ENCODE measurements at regions not wholly inside any gene's neighbourhood (a gene's known extent, or its start where the extent isn't known, plus 50 kb on each side); places are given as distances from the start of the nearest gene placed in this dataset.

- no peak overlapping the region for H3K4me3 ChIP-seq
- 71 to 86% methylated on average over 9 of the region's 9 CpGs for WGBS, 2 donors
- DNase-seq (no peak), ATAC-seq (no peak), FAIRE-seq (no peak)
- intact Hi-C loops (cut with DNase I), result no loop called here
- no peaks in the 10 kb centered on the region for H3K36me3 ChIP-seq
- H3K27ac ChIP-seq, result no peak overlapping the region
- TF ChIP-seq CTCF (IDR thresholded peaks at IDR 0.05), result no peak
- no peaks in the 10 kb centered on the region for H3K4me1 ChIP-seq
- H3K9me3 ChIP-seq, result no peaks in the 10 kb centered on the region
- no peaks in the 10 kb centered on the region for H3K27me3 ChIP-seq
Observed at GRCh38 chr11:57092028-57092698, 89.6 kb upstream of the LRRC55 start.

- Histone ChIP-seq H3K27ac (no peak overlapping the region), H3K9me3 (no peaks in the 10 kb centered on the region), H3K36me3 (no peaks in the 10 kb centered on the region), H3K27me3 (no peaks in the 10 kb centered on the region), H3K4me1 (no peaks in the 10 kb centered on the region), H3K4me3 (no peak overlapping the region)
- DNase-seq (no peak), FAIRE-seq (no peak), ATAC-seq (no peak)
- no peak for TF ChIP-seq CTCF (IDR thresholded peaks at IDR 0.05)
- intact Hi-C loops (cut with DNase I), result no loop called here
- 78 to 82% methylated on average over 1 of the region's 1 CpG for WGBS, 2 donors
Observed at GRCh38 chr11:57094181-57094935, 87.4 kb upstream of the LRRC55 start.

- no peaks in the 10 kb centered on the region for H3K36me3 ChIP-seq
- WGBS, 2 donors, result 67 to 71% methylated on average over 3 of the region's 3 CpGs
- H3K4me3 ChIP-seq, result no peak overlapping the region
- no peak for FAIRE-seq
- no peak for ATAC-seq
- no peaks in the 10 kb centered on the region for H3K27me3 ChIP-seq
- peaks cover 0 to 2% (median 0%) of the 10 kb centered on the region in 3 donors for H3K4me1 ChIP-seq
- no peak overlapping the region for H3K27ac ChIP-seq
- TF ChIP-seq CTCF (IDR thresholded peaks at IDR 0.05), result no peak
- no peaks in the 10 kb centered on the region for H3K9me3 ChIP-seq
- DNase-seq, result no peak
- intact Hi-C loops (cut with DNase I), result no loop called here
Observed at GRCh38 chr11:57095417-57095816, 86.3 kb upstream of the LRRC55 start.

GRCh38 chr11:57095896-57096295 is 85.9 kb upstream of the LRRC55 start:
- intact Hi-C loops (cut with DNase I), result no loop called here
- ATAC-seq (no peak), FAIRE-seq (no peak), DNase-seq (no peak)
- TF ChIP-seq CTCF (IDR thresholded peaks at IDR 0.05), result no peak
- Histone ChIP-seq H3K27ac (no peak overlapping the region), H3K9me3 (no peaks in the 10 kb centered on the region), H3K27me3 (no peaks in the 10 kb centered on the region), H3K36me3 (no peaks in the 10 kb centered on the region), H3K4me3 (no peak overlapping the region), H3K4me1 (peaks cover 0 to 6% (median 0%) of the 10 kb centered on the region in 3 donors)
- WGBS, 2 donors, result 72 to 75% methylated on average over 3 of the region's 3 CpGs

- Histone ChIP-seq H3K4me3 (no peak overlapping the region), H3K27ac (no peak overlapping the region), H3K4me1 (peaks cover 0 to 6% (median 0%) of the 10 kb centered on the region in 3 donors), H3K27me3 (no peaks in the 10 kb centered on the region), H3K9me3 (no peaks in the 10 kb centered on the region), H3K36me3 (no peaks in the 10 kb centered on the region)
- no peak for FAIRE-seq
- no peak for ATAC-seq
- no peak for TF ChIP-seq CTCF (IDR thresholded peaks at IDR 0.05)
- intact Hi-C loops (cut with DNase I), result no loop called here
- no peak for DNase-seq
- 87 to 88% methylated on average over 2 of the region's 2 CpGs for WGBS, 2 donors
Observed at GRCh38 chr11:57097149-57097548, 84.6 kb upstream of the LRRC55 start.

All from pancreas (tissue), 10 donors.